CD4-positive, alpha-beta T cell treated with Interleukin-21 for 1 hour (primary cell): ENCODE measurements at regions not wholly inside any gene's neighbourhood (a gene's known extent, or its start where the extent isn't known, plus 50 kb on each side); places are given as distances from the start of the nearest gene placed in this dataset.

Experiments used
- DNase-seq: peaks from one replicate; pipeline ENCODE4 v3.0.0-alpha.2; 2020

GRCh38 chr18:47316924-47317323 is 65.5 kb upstream of the SKOR2 start:
- DNase-seq = no peak

GRCh38 chr18:47313901-47314300 is 62.4 kb upstream of the SKOR2 start:
- no peak for DNase-seq

GRCh38 chr18:47311585-47311984 is 60.1 kb upstream of the SKOR2 start:
- no peak for DNase-seq
